ENCODE measurements at regions not wholly inside any gene's neighbourhood (a gene's known extent, or its start where the extent isn't known, plus 50 kb on each side); places are given as distances from the start of the nearest gene placed in this dataset.

DNA sequence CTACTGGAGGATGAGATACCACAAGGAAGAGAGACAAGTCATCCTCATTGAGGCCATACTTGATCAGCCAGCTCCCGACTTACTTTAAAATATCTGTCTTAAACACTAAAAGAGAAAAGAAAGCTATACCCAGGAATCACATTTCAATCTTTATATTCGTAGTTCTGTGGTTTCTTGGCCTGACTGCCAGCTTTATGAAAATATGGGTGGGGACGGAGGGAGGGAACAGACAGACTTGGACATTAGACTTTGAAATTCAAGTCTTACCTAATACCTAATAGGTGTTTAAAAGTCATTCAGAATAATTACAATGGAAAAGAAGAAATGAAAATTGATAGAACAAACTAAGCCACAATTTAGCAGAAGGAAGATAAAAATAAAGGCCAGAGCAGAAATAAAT lies 604.8 kb upstream of the RORB start:
- TF ChIP-seq, protein P1, sequence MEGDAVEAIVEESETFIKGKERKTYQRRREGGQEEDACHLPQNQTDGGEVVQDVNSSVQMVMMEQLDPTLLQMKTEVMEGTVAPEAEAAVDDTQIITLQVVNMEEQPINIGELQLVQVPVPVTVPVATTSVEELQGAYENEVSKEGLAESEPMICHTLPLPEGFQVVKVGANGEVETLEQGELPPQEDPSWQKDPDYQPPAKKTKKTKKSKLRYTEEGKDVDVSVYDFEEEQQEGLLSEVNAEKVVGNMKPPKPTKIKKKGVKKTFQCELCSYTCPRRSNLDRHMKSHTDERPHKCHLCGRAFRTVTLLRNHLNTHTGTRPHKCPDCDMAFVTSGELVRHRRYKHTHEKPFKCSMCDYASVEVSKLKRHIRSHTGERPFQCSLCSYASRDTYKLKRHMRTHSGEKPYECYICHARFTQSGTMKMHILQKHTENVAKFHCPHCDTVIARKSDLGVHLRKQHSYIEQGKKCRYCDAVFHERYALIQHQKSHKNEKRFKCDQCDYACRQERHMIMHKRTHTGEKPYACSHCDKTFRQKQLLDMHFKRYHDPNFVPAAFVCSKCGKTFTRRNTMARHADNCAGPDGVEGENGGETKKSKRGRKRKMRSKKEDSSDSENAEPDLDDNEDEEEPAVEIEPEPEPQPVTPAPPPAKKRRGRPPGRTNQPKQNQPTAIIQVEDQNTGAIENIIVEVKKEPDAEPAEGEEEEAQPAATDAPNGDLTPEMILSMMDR (IDR thresholded peaks at IDR 0.05), result no peak
- no peak for TF ChIP-seq EZH2phosphoT487 (IDR thresholded peaks at IDR 0.05)
